OCI-LY1 (cell line): ENCODE measurements at regions not wholly inside any gene's neighbourhood (a gene's known extent, or its start where the extent isn't known, plus 50 kb on each side); places are given as distances from the start of the nearest gene placed in this dataset.

ENCODE experiments used
- H2AFZ ChIP-seq: fragments of 200-600 bp; sonication (generic), shearing (Covaris generic); 2 replicates; pipeline ENCODE4 v1.6.0; 2014; ENCODE audit warnings: antibody characterized with exemption, mild to moderate bottlenecking, low read length
- H3F3A ChIP-seq: fragments of 200-600 bp; sonication (generic), shearing (Covaris generic); 2 replicates; pipeline ENCODE4 v1.6.0; 2014; ENCODE audit warnings: mild to moderate bottlenecking, antibody characterized with exemption, low read length, moderate library complexity; ENCODE audit not compliant: insufficient read depth
- H3K27ac ChIP-seq: fragments of 200-600 bp; sonication (generic); 2 replicates; pipeline ENCODE4 v1.5.1; 2014; ENCODE audit warnings: low read length, mixed run types, mild to moderate bottlenecking, low read depth; ENCODE audit not compliant: poor library complexity, severe bottlenecking
- H3K27me3 ChIP-seq: fragments of 200-600 bp; sonication (generic); 2 replicates; pipeline ENCODE4 v1.6.0; 2014; ENCODE audit warnings: antibody characterized with exemption, mild to moderate bottlenecking, low read length, moderate library complexity; ENCODE audit not compliant: insufficient read depth
- H3K36me3 ChIP-seq: fragments of 200-600 bp; sonication (generic); 2 replicates; pipeline ENCODE4 v1.6.1; 2014; ENCODE audit warnings: mild to moderate bottlenecking, antibody characterized with exemption, low read length, moderate library complexity, mixed read lengths; ENCODE audit not compliant: insufficient read depth
- H3K4me1 ChIP-seq: fragments of 200-600 bp; sonication (generic); 2 replicates; pipeline ENCODE4 v1.5.1; 2014; ENCODE audit warnings: mild to moderate bottlenecking, low read length, moderate library complexity; ENCODE audit not compliant: insufficient read depth, severe bottlenecking
- H3K4me2 ChIP-seq: fragments of 200-600 bp; sonication (generic), shearing (Covaris generic); 2 replicates; pipeline ENCODE4 v1.6.1; 2014; ENCODE audit warnings: low read length
- H3K4me3 ChIP-seq: fragments of 200-600 bp; sonication (generic); 2 replicates; pipeline ENCODE4 v1.5.1; 2014; ENCODE audit warnings: low read length, low read depth, mild to moderate bottlenecking, mixed read lengths; ENCODE audit not compliant: poor library complexity, severe bottlenecking
- H3K79me2 ChIP-seq: fragments of 200-600 bp; shearing (Covaris generic); 2 replicates; pipeline ENCODE4 v1.6.1; 2016; ENCODE audit warnings: mixed run types, low read length, mixed read lengths; ENCODE audit not compliant: insufficient read depth
- H3K9ac ChIP-seq: fragments of 200-600 bp; sonication (generic), shearing (Covaris generic); 2 replicates; pipeline ENCODE4 v1.6.1; 2014; ENCODE audit warnings: mild to moderate bottlenecking, low read length, mixed read lengths
- H3K9me2 ChIP-seq: fragments of 200-600 bp; sonication (generic), shearing (Covaris generic); 2 replicates; pipeline ENCODE4 v1.6.1; 2014; ENCODE audit warnings: low read depth, mild to moderate bottlenecking, low read length, mixed read lengths
- H3K9me3 ChIP-seq: fragments of 200-600 bp; shearing (Covaris generic); 2 replicates; pipeline ENCODE4 v1.6.1; 2014; ENCODE audit warnings: low read length, mixed read lengths
- H4K20me1 ChIP-seq: fragments of 200-600 bp; sonication (generic), shearing (Covaris generic); 2 replicates; pipeline ENCODE4 v1.6.0; 2016; ENCODE audit warnings: mild to moderate bottlenecking, low read length; ENCODE audit not compliant: insufficient read depth
- CTCF ChIP-seq: fragments of 200-600 bp; sonication (generic), shearing (Covaris generic); IDR thresholded peaks from 2 replicates; pipeline ENCODE4 v1.5.1; 2017; ENCODE audit warnings: mild to moderate bottlenecking, antibody characterized with exemption, low read length, moderate library complexity, mixed read lengths
- EZH2 ChIP-seq: fragments of 200-600 bp; sonication (generic), shearing (Covaris generic); IDR thresholded peaks from 2 replicates; pipeline ENCODE4 v1.8.0; 2017; ENCODE audit warnings: borderline replicate concordance, mixed run types, mild to moderate bottlenecking, antibody characterized with exemption, low read length, moderate library complexity, mixed read lengths

- no peak overlapping the region for H3K27ac ChIP-seq
Measured at GRCh38 chr18:77393519-77393918, 143.9 kb downstream of the GALR1 start.

GRCh38 chr18:77395953-77396352, 146.3 kb downstream of the GALR1 start:
- no peaks in the 10 kb centered on the region for H3K36me3 ChIP-seq
- no peak overlapping the region for H3K4me2 ChIP-seq
- H3K27ac ChIP-seq = no peak overlapping the region
- no peaks in the 10 kb centered on the region for H4K20me1 ChIP-seq
- no peak overlapping the region for H3K9ac ChIP-seq
- no peaks in the 10 kb centered on the region for H3K9me2 ChIP-seq
- H3F3A ChIP-seq = no peaks in the 10 kb centered on the region
- H3K4me1 ChIP-seq = no peaks in the 10 kb centered on the region
- H3K79me2 ChIP-seq = no peaks in the 10 kb centered on the region
- H3K4me3 ChIP-seq = no peak overlapping the region
- TF ChIP-seq CTCF (no peak), EZH2 (no peak)
- no peaks in the 10 kb centered on the region for H3K27me3 ChIP-seq
- no peaks in the 10 kb centered on the region for H3K9me3 ChIP-seq
- H2AFZ ChIP-seq = no peak overlapping the region

More at GRCh38 chr18:77393519-77393918, 143.9 kb downstream of the GALR1 start:
- Histone ChIP-seq H3F3A (no peaks in the 10 kb centered on the region), H3K79me2 (no peaks in the 10 kb centered on the region), H2AFZ (no peak overlapping the region), H3K9me3 (no peaks in the 10 kb centered on the region), H4K20me1 (no peaks in the 10 kb centered on the region), H3K9me2 (no peaks in the 10 kb centered on the region), H3K4me2 (no peak overlapping the region), H3K27me3 (no peaks in the 10 kb centered on the region), H3K9ac (no peak overlapping the region), H3K4me1 (no peaks in the 10 kb centered on the region), H3K36me3 (no peaks in the 10 kb centered on the region), H3K4me3 (no peak overlapping the region)
- no peak for TF ChIP-seq EZH2

GRCh38 chr18:77397056-77397455, 147.4 kb downstream of the GALR1 start:
- Histone ChIP-seq H3K36me3 (no peaks in the 10 kb centered on the region), H3K27ac (no peak overlapping the region), H3K9me3 (no peaks in the 10 kb centered on the region), H3F3A (no peaks in the 10 kb centered on the region), H3K9ac (no peak overlapping the region), H3K27me3 (no peaks in the 10 kb centered on the region), H3K4me3 (no peak overlapping the region), H3K9me2 (no peaks in the 10 kb centered on the region), H3K4me1 (no peaks in the 10 kb centered on the region), H4K20me1 (no peaks in the 10 kb centered on the region), H3K79me2 (no peaks in the 10 kb centered on the region), H2AFZ (no peak overlapping the region), H3K4me2 (no peak overlapping the region)
- TF ChIP-seq EZH2 = no peak
- TF ChIP-seq CTCF = no peak

GRCh38 chr18:77397617-77398016, 148.0 kb downstream of the GALR1 start:
- H3K4me2 ChIP-seq = no peak overlapping the region
- no peaks in the 10 kb centered on the region for H3K4me1 ChIP-seq
- no peaks in the 10 kb centered on the region for H3K27me3 ChIP-seq
- no peak for TF ChIP-seq EZH2
- TF ChIP-seq CTCF = no peak
- H3K9ac ChIP-seq = no peak overlapping the region
- no peak overlapping the region for H3K4me3 ChIP-seq
- no peaks in the 10 kb centered on the region for H3F3A ChIP-seq
- no peak overlapping the region for H3K27ac ChIP-seq
- H3K79me2 ChIP-seq = no peaks in the 10 kb centered on the region
- no peaks in the 10 kb centered on the region for H3K9me2 ChIP-seq
- H3K36me3 ChIP-seq = no peaks in the 10 kb centered on the region
- no peak overlapping the region for H2AFZ ChIP-seq
- H4K20me1 ChIP-seq = no peaks in the 10 kb centered on the region
- no peaks in the 10 kb centered on the region for H3K9me3 ChIP-seq
